NB4 (cell line): ENCODE measurements at regions not wholly inside any gene's neighbourhood (a gene's known extent, or its start where the extent isn't known, plus 50 kb on each side); places are given as distances from the start of the nearest gene placed in this dataset.

Experiments used
- DNase-seq: peaks from one replicate; pipeline ENCODE4 v3.0.0; 2010; ENCODE audit warnings: low read depth
- H3K4me3 ChIP-seq: one replicate; pipeline ENCODE4 v1.5.1; 2011; ENCODE audit warnings: mild to moderate bottlenecking, low read depth, low read length, moderate library complexity
- CTCF ChIP-seq: IDR thresholded peaks from one replicate; pipeline ENCODE4 v1.5.1; 2012; ENCODE audit warnings: low read depth, low read length
- MAX ChIP-seq: IDR thresholded peaks from 2 replicates; pipeline ENCODE4 v1.6.1; 2011; ENCODE audit warnings: low read depth, low read length
- MYC ChIP-seq: IDR thresholded peaks from 2 replicates; pipeline ENCODE4 v1.6.1; 2011; ENCODE audit warnings: low read depth, low read length
- POLR2A ChIP-seq: IDR thresholded peaks from 2 replicates; pipeline ENCODE4 v1.6.1; 2011; ENCODE audit warnings: mild to moderate bottlenecking; ENCODE audit not compliant: insufficient read length; ENCODE audit errors: extremely low read depth

GRCh38 chr12:71071536-71072097 is 86.2 kb downstream of the TSPAN8 start:
- no peak overlapping the region for H3K4me3 ChIP-seq
- no peak for DNase-seq
- TF ChIP-seq MAX (no peak), MYC (no peak), POLR2A (no peak), CTCF (no peak)

GRCh38 chr12:71070416-71071128 is 87.2 kb downstream of the TSPAN8 start:
- no peak for DNase-seq
- TF ChIP-seq CTCF = no peak
- no peak for TF ChIP-seq MAX
- TF ChIP-seq MYC = no peak
- TF ChIP-seq POLR2A = no peak
- H3K4me3 ChIP-seq = no peak overlapping the region

- TF ChIP-seq MAX (no peak), MYC (no peak), POLR2A (no peak), CTCF (no peak)
- no peak overlapping the region for H3K4me3 ChIP-seq
- no peak for DNase-seq
Observed at GRCh38 chr12:71069311-71069710, 88.5 kb downstream of the TSPAN8 start.

- TF ChIP-seq POLR2A (no peak), MYC (no peak), CTCF (no peak), MAX (no peak)
- DNase-seq = no peak
- no peak overlapping the region for H3K4me3 ChIP-seq
Observed at GRCh38 chr12:71063087-71063486, 94.7 kb downstream of the TSPAN8 start.

GRCh38 chr12:71061451-71061850 is 96.3 kb downstream of the TSPAN8 start:
- no peak for DNase-seq
- TF ChIP-seq POLR2A = no peak
- TF ChIP-seq MYC = no peak
- no peak for TF ChIP-seq MAX
- no peak for TF ChIP-seq CTCF
- no peak overlapping the region for H3K4me3 ChIP-seq
